ENCODE measurements at regions not wholly inside any gene's neighbourhood (a gene's known extent, or its start where the extent isn't known, plus 50 kb on each side); places are given as distances from the start of the nearest gene placed in this dataset.

DNA sequence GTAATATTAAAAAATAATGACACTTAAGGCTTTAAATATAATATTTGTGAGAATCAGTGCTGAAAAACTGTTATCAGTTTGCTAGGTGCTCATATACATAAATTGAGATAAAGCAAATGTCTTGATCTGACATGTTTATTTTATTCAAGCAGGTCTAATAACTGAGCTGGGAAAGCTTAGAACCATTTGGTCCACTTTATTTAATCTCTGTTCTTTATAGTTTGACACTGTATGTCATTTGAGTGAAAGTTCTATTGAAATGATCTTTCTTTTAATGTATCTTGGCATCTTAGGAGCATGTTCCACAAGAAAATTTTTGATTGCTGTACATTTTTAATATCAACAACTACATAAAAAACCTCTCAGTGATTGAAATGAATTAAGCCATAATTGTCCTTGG, 772.0 kb upstream of the NRSN1 start:
- TF ChIP-seq POLR2A (IDR thresholded peaks at IDR 0.05; ENCODE audit: borderline replicate concordance, extremely low read depth, insufficient read depth, insufficient read length) (no peak), JUND (IDR thresholded peaks at IDR 0.05) (no peak), SP1 (IDR thresholded peaks at IDR 0.05; ENCODE audit: low read depth) (no peak), EGR1 (IDR thresholded peaks at IDR 0.05; ENCODE audit: low read depth) (no peak), EZH2phosphoT487 (IDR thresholded peaks at IDR 0.05; ENCODE audit: borderline replicate concordance) (no peak)
- TF ChIP-seq, protein P1, sequence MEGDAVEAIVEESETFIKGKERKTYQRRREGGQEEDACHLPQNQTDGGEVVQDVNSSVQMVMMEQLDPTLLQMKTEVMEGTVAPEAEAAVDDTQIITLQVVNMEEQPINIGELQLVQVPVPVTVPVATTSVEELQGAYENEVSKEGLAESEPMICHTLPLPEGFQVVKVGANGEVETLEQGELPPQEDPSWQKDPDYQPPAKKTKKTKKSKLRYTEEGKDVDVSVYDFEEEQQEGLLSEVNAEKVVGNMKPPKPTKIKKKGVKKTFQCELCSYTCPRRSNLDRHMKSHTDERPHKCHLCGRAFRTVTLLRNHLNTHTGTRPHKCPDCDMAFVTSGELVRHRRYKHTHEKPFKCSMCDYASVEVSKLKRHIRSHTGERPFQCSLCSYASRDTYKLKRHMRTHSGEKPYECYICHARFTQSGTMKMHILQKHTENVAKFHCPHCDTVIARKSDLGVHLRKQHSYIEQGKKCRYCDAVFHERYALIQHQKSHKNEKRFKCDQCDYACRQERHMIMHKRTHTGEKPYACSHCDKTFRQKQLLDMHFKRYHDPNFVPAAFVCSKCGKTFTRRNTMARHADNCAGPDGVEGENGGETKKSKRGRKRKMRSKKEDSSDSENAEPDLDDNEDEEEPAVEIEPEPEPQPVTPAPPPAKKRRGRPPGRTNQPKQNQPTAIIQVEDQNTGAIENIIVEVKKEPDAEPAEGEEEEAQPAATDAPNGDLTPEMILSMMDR (IDR thresholded peaks at IDR 0.05 in 2 of 3, conservative IDR thresholded peaks at IDR 0.05 in 1 of 3; ENCODE audit: borderline replicate concordance in 1 of 3, insufficient read depth in 1 of 3, low read depth in 2 of 3, low read length in 2 of 3): no peak
- TF ChIP-seq, protein P2, sequence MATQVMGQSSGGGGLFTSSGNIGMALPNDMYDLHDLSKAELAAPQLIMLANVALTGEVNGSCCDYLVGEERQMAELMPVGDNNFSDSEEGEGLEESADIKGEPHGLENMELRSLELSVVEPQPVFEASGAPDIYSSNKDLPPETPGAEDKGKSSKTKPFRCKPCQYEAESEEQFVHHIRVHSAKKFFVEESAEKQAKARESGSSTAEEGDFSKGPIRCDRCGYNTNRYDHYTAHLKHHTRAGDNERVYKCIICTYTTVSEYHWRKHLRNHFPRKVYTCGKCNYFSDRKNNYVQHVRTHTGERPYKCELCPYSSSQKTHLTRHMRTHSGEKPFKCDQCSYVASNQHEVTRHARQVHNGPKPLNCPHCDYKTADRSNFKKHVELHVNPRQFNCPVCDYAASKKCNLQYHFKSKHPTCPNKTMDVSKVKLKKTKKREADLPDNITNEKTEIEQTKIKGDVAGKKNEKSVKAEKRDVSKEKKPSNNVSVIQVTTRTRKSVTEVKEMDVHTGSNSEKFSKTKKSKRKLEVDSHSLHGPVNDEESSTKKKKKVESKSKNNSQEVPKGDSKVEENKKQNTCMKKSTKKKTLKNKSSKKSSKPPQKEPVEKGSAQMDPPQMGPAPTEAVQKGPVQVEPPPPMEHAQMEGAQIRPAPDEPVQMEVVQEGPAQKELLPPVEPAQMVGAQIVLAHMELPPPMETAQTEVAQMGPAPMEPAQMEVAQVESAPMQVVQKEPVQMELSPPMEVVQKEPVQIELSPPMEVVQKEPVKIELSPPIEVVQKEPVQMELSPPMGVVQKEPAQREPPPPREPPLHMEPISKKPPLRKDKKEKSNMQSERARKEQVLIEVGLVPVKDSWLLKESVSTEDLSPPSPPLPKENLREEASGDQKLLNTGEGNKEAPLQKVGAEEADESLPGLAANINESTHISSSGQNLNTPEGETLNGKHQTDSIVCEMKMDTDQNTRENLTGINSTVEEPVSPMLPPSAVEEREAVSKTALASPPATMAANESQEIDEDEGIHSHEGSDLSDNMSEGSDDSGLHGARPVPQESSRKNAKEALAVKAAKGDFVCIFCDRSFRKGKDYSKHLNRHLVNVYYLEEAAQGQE (IDR thresholded peaks at IDR 0.05; ENCODE audit: low read depth): no peak
